Activated CD8-positive, alpha-beta T cell treated with anti-CD3 and anti-CD28 coated beads for 36 hours (primary cell): ENCODE measurements at regions not wholly inside any gene's neighbourhood (a gene's known extent, or its start where the extent isn't known, plus 50 kb on each side); places are given as distances from the start of the nearest gene placed in this dataset.

Experiments
- ATAC-seq: fragments of 200-7000 bp; cut with Tn5 transposase; one replicate; pipeline ENCODE4 v1.10.0; 2021; ENCODE audit warnings: mild to moderate bottlenecking, moderate library complexity
- CTCF ChIA-PET: fragments of 350-600 bp; sonication (Branson Sonifier 250); formaldehyde crosslinking; loops from one replicate; lab custom pipeline; 2021; ENCODE audit warnings: antibody characterized with exemption; lab: Charles Lee
- POLR2A ChIA-PET: fragments of 350-600 bp; sonication (Branson Sonifier 250); formaldehyde crosslinking; loops from one replicate; lab custom pipeline; 2021; ENCODE audit warnings: antibody characterized with exemption; lab: Charles Lee
- DNase-seq: peaks from one replicate; pipeline ENCODE4 v3.0.0-alpha.2; 2020
- H3K27ac Mint-ChIP-seq: one replicate; pipeline ENCODE4 v1.8.0; 2021; ENCODE audit warnings: mild to moderate bottlenecking, mixed read lengths
- H3K27me3 Mint-ChIP-seq: one replicate; pipeline ENCODE4 v1.8.0; 2021; ENCODE audit warnings: mixed read lengths
- H3K36me3 Mint-ChIP-seq: one replicate; pipeline ENCODE4 v1.8.0; 2021; ENCODE audit warnings: low read depth, mixed read lengths
- H3K4me1 Mint-ChIP-seq: one replicate; pipeline ENCODE4 v1.8.0; 2021; ENCODE audit warnings: low read depth, mixed read lengths
- H3K4me3 Mint-ChIP-seq: one replicate; pipeline ENCODE4 v1.8.0; 2021; ENCODE audit warnings: mild to moderate bottlenecking, moderate library complexity, mixed read lengths
- H3K9me3 Mint-ChIP-seq: one replicate; pipeline ENCODE4 v1.8.0; 2021; ENCODE audit warnings: mixed read lengths
- intact Hi-C: fragments of 100-400 bp; cut with micrococcal nuclease; formaldehyde crosslinking; loops from one replicate; pipeline ENCODE4 v1.10.0; 2022
- TF ChIP-seq, protein P1 (sequence below): fragments of 200-600 bp; IDR thresholded peaks from one replicate; pipeline ENCODE4 v1.8.0; 2022; ENCODE audit warnings: antibody characterized with exemption, mild to moderate bottlenecking

GRCh38 chr20:58162986-58163385, 65.5 kb downstream of the ANKRD60 start:
- no peak overlapping the region for H3K27ac Mint-ChIP-seq

GRCh38 chr20:58161192-58161591, 67.3 kb downstream of the ANKRD60 start:
- ChIA-PET CTCF (interaction anchor here (1.0 kb wide), 1 partner anchor 647 kb away, joined by 3 read pairs; no protein-coding TSS in a partner anchor), POLR2A (no interaction called here)
- Mint-ChIP-seq H3K4me3 (no peak overlapping the region), H3K27ac (no peak overlapping the region), H3K27me3 (peaks cover 2% of the 10 kb centered on the region), H3K9me3 (no peaks in the 10 kb centered on the region), H3K36me3 (no peaks in the 10 kb centered on the region), H3K4me1 (no peaks in the 10 kb centered on the region)
- DNase-seq: no peak
- no peak for ATAC-seq
- TF ChIP-seq, protein P1, sequence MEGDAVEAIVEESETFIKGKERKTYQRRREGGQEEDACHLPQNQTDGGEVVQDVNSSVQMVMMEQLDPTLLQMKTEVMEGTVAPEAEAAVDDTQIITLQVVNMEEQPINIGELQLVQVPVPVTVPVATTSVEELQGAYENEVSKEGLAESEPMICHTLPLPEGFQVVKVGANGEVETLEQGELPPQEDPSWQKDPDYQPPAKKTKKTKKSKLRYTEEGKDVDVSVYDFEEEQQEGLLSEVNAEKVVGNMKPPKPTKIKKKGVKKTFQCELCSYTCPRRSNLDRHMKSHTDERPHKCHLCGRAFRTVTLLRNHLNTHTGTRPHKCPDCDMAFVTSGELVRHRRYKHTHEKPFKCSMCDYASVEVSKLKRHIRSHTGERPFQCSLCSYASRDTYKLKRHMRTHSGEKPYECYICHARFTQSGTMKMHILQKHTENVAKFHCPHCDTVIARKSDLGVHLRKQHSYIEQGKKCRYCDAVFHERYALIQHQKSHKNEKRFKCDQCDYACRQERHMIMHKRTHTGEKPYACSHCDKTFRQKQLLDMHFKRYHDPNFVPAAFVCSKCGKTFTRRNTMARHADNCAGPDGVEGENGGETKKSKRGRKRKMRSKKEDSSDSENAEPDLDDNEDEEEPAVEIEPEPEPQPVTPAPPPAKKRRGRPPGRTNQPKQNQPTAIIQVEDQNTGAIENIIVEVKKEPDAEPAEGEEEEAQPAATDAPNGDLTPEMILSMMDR: no peak
- intact Hi-C loops: no loop called here

More at GRCh38 chr20:58162986-58163385, 65.5 kb downstream of the ANKRD60 start:
- no peak for ATAC-seq
- intact Hi-C loops: no loop called here
- Mint-ChIP-seq H3K9me3 (no peaks in the 10 kb centered on the region), H3K4me3 (no peak overlapping the region), H3K36me3 (no peaks in the 10 kb centered on the region), H3K27me3 (peaks cover 2% of the 10 kb centered on the region), H3K4me1 (no peaks in the 10 kb centered on the region)
- POLR2A ChIA-PET: no interaction called here
- no peak for DNase-seq
- CTCF ChIA-PET: no interaction called here
- TF ChIP-seq, protein P1: no peak

GRCh38 chr20:58160451-58161061, 67.9 kb downstream of the ANKRD60 start:
- DNase-seq (no peak), ATAC-seq (no peak)
- no peaks in the 10 kb centered on the region for H3K9me3 Mint-ChIP-seq
- intact Hi-C loops: no loop called here
- no peaks in the 10 kb centered on the region for H3K4me1 Mint-ChIP-seq
- ChIA-PET CTCF (interaction anchor here (1.0 kb wide), 1 partner anchor 647 kb away, joined by 3 read pairs; no protein-coding TSS in a partner anchor), POLR2A (no interaction called here)
- TF ChIP-seq, protein P1: no peak
- H3K36me3 Mint-ChIP-seq: no peaks in the 10 kb centered on the region
- H3K27ac Mint-ChIP-seq: no peak overlapping the region
- peaks cover 2% of the 10 kb centered on the region for H3K27me3 Mint-ChIP-seq
- no peak overlapping the region for H3K4me3 Mint-ChIP-seq

GRCh38 chr20:58155148-58155925, 73.1 kb downstream of the ANKRD60 start:
- CTCF ChIA-PET: interaction anchor here (1.6 kb wide), 1 partner anchor 10 kb away, joined by 4 read pairs; no protein-coding TSS in a partner anchor
- H3K9me3 Mint-ChIP-seq: no peaks in the 10 kb centered on the region
- intact Hi-C loops: no loop called here

More at GRCh38 chr20:58155148-58155925, 73.1 kb downstream of the ANKRD60 start:
- H3K4me3 Mint-ChIP-seq: no peak overlapping the region
- TF ChIP-seq, protein P1: no peak
- POLR2A ChIA-PET: no interaction called here
- H3K27ac Mint-ChIP-seq: no peak overlapping the region
- ATAC-seq: no peak
- peaks cover 22% of the 10 kb centered on the region for H3K27me3 Mint-ChIP-seq
- DNase-seq: no peak
- H3K4me1 Mint-ChIP-seq: no peaks in the 10 kb centered on the region
- no peaks in the 10 kb centered on the region for H3K36me3 Mint-ChIP-seq
